ENCODE measurements at regions not wholly inside any gene's neighbourhood (a gene's known extent, or its start where the extent isn't known, plus 50 kb on each side); places are given as distances from the start of the nearest gene placed in this dataset.

DNA sequence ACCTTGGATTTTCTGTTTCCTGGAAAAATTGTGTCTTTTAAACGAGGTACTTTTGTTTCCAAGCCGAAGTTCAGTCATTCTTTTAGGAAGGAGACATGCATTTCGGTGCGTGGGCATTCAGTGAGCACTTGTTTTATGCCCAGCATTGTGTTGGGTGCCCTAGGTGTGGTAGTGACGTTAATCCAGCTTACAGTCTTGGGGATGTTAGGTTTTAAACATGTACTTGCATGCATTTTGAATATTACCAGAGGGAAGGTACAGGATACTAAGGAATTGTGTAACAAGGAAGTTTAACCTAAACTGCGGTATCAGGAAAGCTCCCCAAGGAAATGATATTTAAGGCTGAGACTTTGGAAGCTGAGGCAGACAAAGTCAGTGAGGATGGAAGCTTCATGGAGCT is 66.3 kb downstream of the ARHGAP35 start:
- no peak for DNase-seq (ENCODE audit: low read depth in 1 of 2, low spot score in 1 of 2)
- in situ Hi-C loops (cut with HindIII; ENCODE audit: low pct_unique_long_range_greater_than_20kb, low sequenced_read_pairs), result no loop called here
- no peak for TF ChIP-seq JUND (IDR thresholded peaks at IDR 0.05; ENCODE audit: low read depth)

- no peak for TF ChIP-seq JUND (IDR thresholded peaks at IDR 0.05; ENCODE audit: low read depth)
- in situ Hi-C loops (cut with HindIII; ENCODE audit: low pct_unique_long_range_greater_than_20kb, low sequenced_read_pairs), result no loop called here
Measured at GRCh38 chr19:46927893-46928292, 67.1 kb downstream of the ARHGAP35 start.

DNA sequence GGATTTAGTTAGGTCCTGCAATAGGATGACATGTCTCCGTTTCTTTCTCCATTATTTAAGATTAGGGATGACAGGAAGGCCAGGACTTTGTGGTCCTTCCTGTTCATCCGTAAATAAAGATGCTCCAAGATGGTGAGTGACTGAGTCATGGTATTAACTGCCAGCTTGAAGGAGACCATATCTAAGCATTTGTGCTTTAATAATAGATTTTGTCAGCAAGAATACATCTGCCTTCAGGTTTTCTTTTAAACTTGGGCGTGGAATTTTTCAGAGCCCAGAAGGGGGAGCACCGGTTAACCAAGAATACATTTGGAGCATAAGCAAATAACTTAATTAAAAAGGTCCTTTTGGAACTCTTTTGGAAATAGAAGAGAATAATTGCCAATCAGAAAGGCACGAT is 68.2 kb downstream of the ARHGAP35 start:
- no peak for TF ChIP-seq JUND (IDR thresholded peaks at IDR 0.05; ENCODE audit: low read depth)
- DNase-seq (ENCODE audit: low read depth in 1 of 2, low spot score in 1 of 2), result no peak
- in situ Hi-C loops (cut with HindIII; ENCODE audit: low pct_unique_long_range_greater_than_20kb, low sequenced_read_pairs), result no loop called here

More at GRCh38 chr19:46927893-46928292, 67.1 kb downstream of the ARHGAP35 start:
- DNase-seq (ENCODE audit: low read depth in 1 of 2, low spot score in 1 of 2), result no peak

GRCh38 chr19:46931202-46931601 is 70.4 kb downstream of the ARHGAP35 start:
- no peak for TF ChIP-seq JUND (IDR thresholded peaks at IDR 0.05; ENCODE audit: low read depth)
- DNase-seq (ENCODE audit: low read depth in 1 of 2, low spot score in 1 of 2), result no peak
- in situ Hi-C loops (cut with HindIII; ENCODE audit: low pct_unique_long_range_greater_than_20kb, low sequenced_read_pairs), result no loop called here

- no peak for TF ChIP-seq JUND (IDR thresholded peaks at IDR 0.05; ENCODE audit: low read depth)
- in situ Hi-C loops (cut with HindIII; ENCODE audit: low pct_unique_long_range_greater_than_20kb, low sequenced_read_pairs), result no loop called here
- DNase-seq (ENCODE audit: low read depth in 1 of 2, low spot score in 1 of 2), result no peak
Measured at GRCh38 chr19:46932346-46932745, 71.5 kb downstream of the ARHGAP35 start.

DNA sequence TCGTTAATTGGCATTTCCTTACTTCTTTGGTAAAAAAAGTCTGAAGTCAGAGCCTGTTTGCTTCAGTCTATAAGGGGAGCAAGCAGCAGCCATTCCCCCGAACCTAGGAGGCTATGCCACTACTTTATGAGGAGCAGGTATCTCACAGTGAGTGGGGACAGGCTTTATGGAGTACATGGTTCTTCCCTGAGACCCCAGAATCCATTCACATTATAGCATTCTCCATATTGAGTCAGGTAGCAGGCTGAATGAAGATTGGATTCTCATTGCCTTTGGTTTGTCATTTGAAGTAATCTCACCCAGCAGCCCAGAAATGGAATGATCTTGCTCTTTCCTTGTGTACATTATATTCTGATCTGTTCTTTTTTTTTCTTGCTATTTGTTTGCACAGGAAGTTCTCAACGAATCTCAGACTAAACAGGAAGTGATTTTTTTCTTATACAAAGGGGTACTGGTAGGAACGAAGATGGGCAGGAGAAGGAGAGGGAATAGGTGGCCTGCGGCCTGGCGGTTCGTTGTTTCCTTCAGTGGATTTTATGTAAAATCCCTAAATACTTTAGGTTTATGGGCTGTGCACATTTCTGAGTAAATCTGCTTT is 74.4 kb downstream of the ARHGAP35 start:
- in situ Hi-C loops (cut with HindIII; ENCODE audit: low pct_unique_long_range_greater_than_20kb, low sequenced_read_pairs), result no loop called here
- DNase-seq (ENCODE audit: low read depth in 1 of 2, low spot score in 1 of 2), result no peak
- TF ChIP-seq JUND (IDR thresholded peaks at IDR 0.05; ENCODE audit: low read depth), result no peak

DNA sequence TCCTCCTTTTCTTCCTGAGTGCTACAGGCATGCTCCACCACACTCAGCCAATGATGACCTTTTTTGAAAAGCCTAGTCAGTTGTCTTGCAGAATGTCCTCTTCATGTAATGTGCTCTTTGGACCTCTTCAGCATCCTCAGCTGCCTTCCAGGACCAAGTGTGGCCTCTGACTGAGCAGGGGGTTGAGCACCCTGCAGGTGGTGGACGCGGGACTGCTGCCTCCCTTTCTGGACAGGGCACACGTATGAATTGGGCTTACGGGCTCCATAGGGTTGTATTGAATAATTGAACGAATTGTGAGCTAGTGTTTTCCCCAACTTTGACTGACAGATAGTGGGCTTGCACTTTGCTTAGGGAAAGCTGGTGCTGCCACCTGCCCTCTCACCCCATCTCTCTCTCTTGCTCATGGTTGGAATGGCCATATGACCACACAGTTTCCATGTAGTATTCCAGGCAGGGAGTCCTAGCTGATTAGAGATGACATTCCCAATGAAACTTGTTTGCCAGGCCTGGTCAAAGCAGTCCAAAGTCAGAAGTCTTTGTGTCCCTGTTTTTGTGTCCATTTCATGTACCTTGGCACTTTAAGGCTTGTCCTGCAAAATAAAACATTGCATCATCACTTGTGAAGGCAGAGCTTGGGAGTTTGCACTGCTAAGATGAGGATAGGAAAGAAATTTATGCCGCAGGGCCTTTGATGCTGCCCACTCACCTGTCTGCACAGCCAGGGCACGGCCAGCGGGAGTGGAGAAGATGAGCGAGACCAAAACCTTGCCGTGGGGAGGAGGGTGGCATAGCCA is 76.3 kb upstream of the NPAS1 start:
- no peak for DNase-seq (ENCODE audit: low read depth in 1 of 2, low spot score in 1 of 2)
- in situ Hi-C loops (cut with HindIII; ENCODE audit: low pct_unique_long_range_greater_than_20kb, low sequenced_read_pairs), result no loop called here
- no peak for TF ChIP-seq JUND (IDR thresholded peaks at IDR 0.05; ENCODE audit: low read depth)

- in situ Hi-C loops (cut with HindIII; ENCODE audit: low pct_unique_long_range_greater_than_20kb, low sequenced_read_pairs), result no loop called here
- no peak for DNase-seq (ENCODE audit: low read depth in 1 of 2, low spot score in 1 of 2)
- no peak for TF ChIP-seq JUND (IDR thresholded peaks at IDR 0.05; ENCODE audit: low read depth)
Measured at GRCh38 chr19:46944123-46944748, 75.4 kb upstream of the NPAS1 start.

GRCh38 chr19:46944918-46945628 is 74.6 kb upstream of the NPAS1 start:
- no peak for DNase-seq (ENCODE audit: low read depth in 1 of 2, low spot score in 1 of 2)
- no peak for TF ChIP-seq JUND (IDR thresholded peaks at IDR 0.05; ENCODE audit: low read depth)
- in situ Hi-C loops (cut with HindIII; ENCODE audit: low pct_unique_long_range_greater_than_20kb, low sequenced_read_pairs), result no loop called here

DNA sequence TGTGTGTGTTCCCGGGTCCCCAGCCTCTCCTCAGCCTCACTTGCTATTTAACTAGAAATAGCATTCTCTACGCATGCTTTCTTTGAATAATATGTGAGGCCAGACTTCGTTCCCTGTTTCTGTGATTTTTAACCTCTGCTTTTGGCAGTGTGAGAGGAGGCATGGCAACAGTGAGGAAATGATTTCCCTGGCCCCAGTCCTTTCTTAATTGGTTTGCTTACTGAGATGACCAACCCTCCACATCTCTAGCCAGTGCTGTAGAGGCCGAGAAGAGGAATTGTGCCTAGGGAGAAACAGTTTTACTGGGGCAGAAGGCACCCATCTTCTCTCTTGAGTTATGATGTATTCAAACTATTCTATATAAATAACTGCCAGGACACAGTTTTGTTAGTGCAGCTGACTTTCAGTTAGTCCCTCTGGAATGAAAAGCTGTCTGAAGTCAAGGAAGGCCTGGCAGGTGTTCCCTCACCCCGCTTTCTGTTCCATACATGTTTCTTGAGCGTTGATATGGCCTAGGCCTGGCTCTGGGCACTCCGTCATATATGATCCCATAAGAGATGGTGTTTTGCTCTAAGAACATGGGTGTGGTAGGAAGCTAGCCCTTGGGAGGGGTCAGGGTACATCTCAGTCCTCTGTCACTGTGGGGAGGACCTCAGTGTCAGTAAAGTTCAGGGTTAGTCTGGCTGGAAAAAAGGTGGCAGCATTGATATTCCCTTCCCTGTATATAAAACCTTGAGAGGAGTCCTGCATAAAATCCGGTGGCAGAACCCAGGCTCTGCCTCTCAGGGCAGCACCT is 73.7 kb upstream of the NPAS1 start:
- DNase-seq (ENCODE audit: low read depth in 1 of 2, low spot score in 1 of 2), result no peak
- TF ChIP-seq JUND (IDR thresholded peaks at IDR 0.05; ENCODE audit: low read depth), result no peak
- in situ Hi-C loops (cut with HindIII; ENCODE audit: low pct_unique_long_range_greater_than_20kb, low sequenced_read_pairs), result no loop called here

GRCh38 chr19:46946611-46947238 is 72.9 kb upstream of the NPAS1 start:
- no peak for TF ChIP-seq JUND (IDR thresholded peaks at IDR 0.05; ENCODE audit: low read depth)

GRCh38 chr19:46947866-46948265 is 71.8 kb upstream of the NPAS1 start:
- no peak for TF ChIP-seq JUND (IDR thresholded peaks at IDR 0.05; ENCODE audit: low read depth)
- in situ Hi-C loops (cut with HindIII; ENCODE audit: low pct_unique_long_range_greater_than_20kb, low sequenced_read_pairs), result no loop called here
- no peak for DNase-seq (ENCODE audit: low read depth in 1 of 2, low spot score in 1 of 2)

More at GRCh38 chr19:46946611-46947238, 72.9 kb upstream of the NPAS1 start:
- DNase-seq (ENCODE audit: low read depth in 1 of 2, low spot score in 1 of 2), result no peak
- in situ Hi-C loops (cut with HindIII; ENCODE audit: low pct_unique_long_range_greater_than_20kb, low sequenced_read_pairs), result no loop called here

Measured in T47D (cell line).